Peyer's patch (tissue), 4 donors: ENCODE measurements at regions not wholly inside any gene's neighbourhood (a gene's known extent, or its start where the extent isn't known, plus 50 kb on each side); places are given as distances from the start of the nearest gene placed in this dataset.

Experiments used
- CTCF ChIP-seq, 6 experiments: fragments of 450-650 bp in 4 of 6; fragments of 200-600 bp in 2 of 6; sonication (generic) in 1 of 6; IDR thresholded peaks; one replicate each; pipeline ENCODE4 v1.5.1; 2017 to 2019; ENCODE audit warnings: antibody characterized with exemption in 6 of 6, mild to moderate bottlenecking in 3 of 6, moderate library complexity in 1 of 6
- POLR2A ChIP-seq, 2 donors: fragments of 450-650 bp; IDR thresholded peaks; one replicate each; pipeline ENCODE4 v1.5.1; 2017; ENCODE audit warnings: antibody characterized with exemption in 2 of 2, mild to moderate bottlenecking in 2 of 2, moderate library complexity in 2 of 2

GRCh38 chr2:74759986-74760385, 73.9 kb upstream of the HK2 start:
- TF ChIP-seq CTCF (IDR thresholded peaks at IDR 0.05), result no peak
- no peak for TF ChIP-seq POLR2A (IDR thresholded peaks at IDR 0.05)
